Activated naive CD4-positive, alpha-beta T cell treated with anti-CD3 and anti-CD28 coated beads, Interleukin-2, amount 50 U/mL, for 72 hours (primary cell): ENCODE measurements at regions not wholly inside any gene's neighbourhood (a gene's known extent, or its start where the extent isn't known, plus 50 kb on each side); places are given as distances from the start of the nearest gene placed in this dataset.

Experiments used
- ATAC-seq, 2 donors: fragments of 150-1000 bp; cut with Tn5 transposase; 2 replicates each; pipeline ENCODE4 v1.10.0; 2021; ENCODE audit warnings: mild to moderate bottlenecking in 2 of 2, moderate library complexity in 2 of 2
- DNase-seq, 2 donors: peaks; one replicate each; pipeline ENCODE4 v3.0.0; 2021 to 2022; ENCODE audit warnings: low spot score in 2 of 2
- H3K27ac Mint-ChIP-seq, 2 donors: one replicate each; pipeline ENCODE4 v1.8.0; 2022; ENCODE audit warnings: mild to moderate bottlenecking in 2 of 2, mixed read lengths in 2 of 2
- H3K36me3 Mint-ChIP-seq, 2 donors: one replicate each; pipeline ENCODE4 v1.8.0; 2022; ENCODE audit warnings: mixed read lengths in 2 of 2
- H3K9me3 Mint-ChIP-seq, 2 donors: one replicate each; pipeline ENCODE4 v1.8.0; 2022; ENCODE audit warnings: mixed read lengths in 2 of 2

GRCh38 chr6:143575440-143575839 lies 63.9 kb upstream of the FUCA2 start:
- ATAC-seq (peak; percentile 74 to 83), DNase-seq (peak in 1 of 2 donors; percentile 51)
- Mint-ChIP-seq H3K36me3 (no peaks in the 10 kb centered on the region), H3K27ac (no peak overlapping the region), H3K9me3 (no peaks in the 10 kb centered on the region)

- Mint-ChIP-seq H3K27ac (no peak overlapping the region), H3K36me3 (no peaks in the 10 kb centered on the region), H3K9me3 (no peaks in the 10 kb centered on the region)
- no peak for ATAC-seq
- DNase-seq, result no peak
Observed at GRCh38 chr6:143570147-143570853, 58.8 kb upstream of the FUCA2 start.

DNA sequence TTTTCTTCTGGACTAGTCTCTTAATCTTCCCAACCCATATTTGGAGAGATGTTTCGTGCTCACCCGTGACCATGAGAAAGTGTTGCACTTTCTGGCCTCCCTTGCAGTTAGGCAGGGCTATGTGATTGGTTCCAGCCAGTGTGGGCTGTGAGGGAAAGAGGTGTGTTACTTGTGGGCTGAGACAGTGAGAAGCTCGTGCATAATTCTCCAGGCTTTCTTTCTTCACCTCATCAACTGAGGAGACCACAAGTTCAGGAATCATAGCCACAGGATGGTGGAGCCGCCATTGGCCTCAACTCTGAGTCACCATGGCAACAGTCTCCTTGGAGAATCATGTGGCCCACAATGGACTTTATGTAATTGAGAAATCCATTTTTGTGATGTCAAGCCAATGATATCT lies 57.5 kb upstream of the FUCA2 start:
- H3K9me3 Mint-ChIP-seq, result no peaks in the 10 kb centered on the region
- H3K27ac Mint-ChIP-seq, result no peak overlapping the region
- ATAC-seq (no peak), DNase-seq (no peak)
- no peaks in the 10 kb centered on the region for H3K36me3 Mint-ChIP-seq

GRCh38 chr6:143564484-143565017 lies 53.0 kb upstream of the FUCA2 start:
- DNase-seq (no peak), ATAC-seq (no peak)
- no peaks in the 10 kb centered on the region for H3K9me3 Mint-ChIP-seq
- peaks cover 0 to 4% of the 10 kb centered on the region in 2 donors for H3K36me3 Mint-ChIP-seq
- no peak overlapping the region for H3K27ac Mint-ChIP-seq

- Mint-ChIP-seq H3K9me3 (no peaks in the 10 kb centered on the region), H3K27ac (no peak overlapping the region), H3K36me3 (peaks cover 0 to 4% of the 10 kb centered on the region in 2 donors)
- DNase-seq, result no peak
- no peak for ATAC-seq
Observed at GRCh38 chr6:143562143-143562542, 50.6 kb upstream of the FUCA2 start.
